GM21619 (cell line): ENCODE measurements at regions not wholly inside any gene's neighbourhood (a gene's known extent, or its start where the extent isn't known, plus 50 kb on each side); places are given as distances from the start of the nearest gene placed in this dataset.
"Not testable (repeated sequence)": the region's sequence is repeated elsewhere in the genome, so short reads cannot be mapped to it uniquely, and the experiment has no call there.

Source experiments
- ATAC-seq: cut with Tn5 transposase; IDR thresholded peaks from one replicate; pipeline ENCODE4 v1.9.1; 2021; ENCODE audit not compliant: unreplicated experiment

- no peak for ATAC-seq
Measured at GRCh38 chr18:25503567-25504081, 151.7 kb upstream of the ZNF521 start.

GRCh38 chr18:25497151-25497794, 145.3 kb upstream of the ZNF521 start:
- no peak for ATAC-seq

- no peak for ATAC-seq
Measured at GRCh38 chr18:25496544-25496943, 144.6 kb upstream of the ZNF521 start.

- no peak for ATAC-seq
Measured at GRCh38 chr18:25495606-25496005, 143.6 kb upstream of the ZNF521 start.

- ATAC-seq: no peak
Measured at GRCh38 chr18:25494888-25495287, 142.9 kb upstream of the ZNF521 start.

- no peak for ATAC-seq
Measured at GRCh38 chr18:25493401-25493800, 141.4 kb upstream of the ZNF521 start.

GRCh38 chr18:25490316-25490715, 138.3 kb upstream of the ZNF521 start:
- ATAC-seq: no peak

GRCh38 chr18:25473008-25473407, 121.0 kb upstream of the ZNF521 start:
- no peak for ATAC-seq

- ATAC-seq: not testable (repeated sequence)
Measured at GRCh38 chr18:25470756-25471524, 119.0 kb upstream of the ZNF521 start.

GRCh38 chr18:25470062-25470461, 118.1 kb upstream of the ZNF521 start:
- no peak for ATAC-seq

- no peak for ATAC-seq
Measured at GRCh38 chr18:25469489-25469888, 117.5 kb upstream of the ZNF521 start.

GRCh38 chr18:25467226-25467987, 115.4 kb upstream of the ZNF521 start:
- no peak for ATAC-seq

- ATAC-seq: no peak
Measured at GRCh38 chr18:25465152-25465732, 113.3 kb upstream of the ZNF521 start.

- no peak for ATAC-seq
Measured at GRCh38 chr18:25464227-25464626, 112.3 kb upstream of the ZNF521 start.

- ATAC-seq: no peak
Measured at GRCh38 chr18:25463726-25464125, 111.8 kb upstream of the ZNF521 start.

GRCh38 chr18:25459814-25460213, 107.8 kb upstream of the ZNF521 start:
- ATAC-seq: no peak

GRCh38 chr18:25457601-25458000, 105.6 kb upstream of the ZNF521 start:
- no peak for ATAC-seq

- ATAC-seq: no peak
Measured at GRCh38 chr18:25457126-25457525, 105.2 kb upstream of the ZNF521 start.

GRCh38 chr18:25456334-25457010, 104.5 kb upstream of the ZNF521 start:
- no peak for ATAC-seq

- ATAC-seq: no peak
Measured at GRCh38 chr18:25455646-25456045, 103.7 kb upstream of the ZNF521 start.

- ATAC-seq: no peak
Measured at GRCh38 chr18:25455159-25455558, 103.2 kb upstream of the ZNF521 start.
